ENCODE measurements at regions not wholly inside any gene's neighbourhood (a gene's known extent, or its start where the extent isn't known, plus 50 kb on each side); places are given as distances from the start of the nearest gene placed in this dataset.

DNA sequence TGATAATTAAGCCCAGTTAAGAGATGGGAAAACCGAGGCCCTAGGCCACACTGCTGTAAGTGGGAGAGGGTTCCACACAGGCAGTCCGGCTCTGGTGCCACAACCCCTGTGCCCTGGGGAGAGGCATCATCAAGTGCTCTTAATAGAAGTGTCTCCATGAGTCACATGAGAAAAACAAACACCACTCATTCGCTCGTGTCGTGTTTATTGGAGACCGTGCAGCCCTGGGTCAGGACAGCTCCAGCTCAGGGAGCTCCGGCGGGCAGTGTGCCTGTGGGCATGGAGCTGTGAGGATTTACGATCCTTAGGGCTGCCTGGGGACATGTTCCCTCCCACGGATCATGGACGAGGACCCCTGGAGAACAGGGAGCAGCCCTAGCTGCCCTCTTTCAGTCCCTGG lies 658.5 kb downstream of the AJAP1 start:
- no peak overlapping the region for H3K4me2 ChIP-seq (ENCODE audit: control insufficient read depth, insufficient read depth)
- FAIRE-seq (no peak), ATAC-seq (no peak), DNase-seq (ENCODE audit: low read depth, low spot score) (no peak)
- no peak overlapping the region for H3K27ac ChIP-seq (ENCODE audit: control insufficient read depth, insufficient read depth)
- H3K4me1 ChIP-seq (ENCODE audit: control insufficient read depth, insufficient read depth, low read length) = no peaks in the 10 kb centered on the region
- H2AFZ ChIP-seq (ENCODE audit: control insufficient read depth, low read depth, low read length) = no peak overlapping the region
- no peaks in the 10 kb centered on the region for H4K20me1 ChIP-seq (ENCODE audit: control insufficient read depth, insufficient read depth)
- in situ Hi-C loops (cut with MboI) (no loop called here), intact Hi-C loops (cut with micrococcal nuclease; ENCODE audit: unreplicated experiment) (no loop called here)
- no peak overlapping the region for H3K4me3 ChIP-seq
- ChIA-PET POLR2A (no interaction called here), SMC1A (ENCODE audit: uncharacterized antibody, unreplicated experiment) (no interaction called here), RAD21 (ENCODE audit: unreplicated experiment) (no interaction called here), CTCF (no interaction called here)
- TF ChIP-seq ZSCAN29 (IDR thresholded peaks at IDR 0.05) (no peak), POLR2A (IDR thresholded peaks at IDR 0.05; ENCODE audit: low read depth, low read length) (no peak), RFX5 (IDR thresholded peaks at IDR 0.05; ENCODE audit: low read depth, low read length) (no peak), CHD4 (IDR thresholded peaks at IDR 0.05) (no peak), ZNF274 (IDR thresholded peaks at IDR 0.05; ENCODE audit: insufficient read depth, insufficient read length) (no peak), RAD51 (IDR thresholded peaks at IDR 0.05) (no peak), MTA2 (IDR thresholded peaks at IDR 0.05; ENCODE audit: low read depth) (no peak), POLR2AphosphoS5 (IDR thresholded peaks at IDR 0.05; ENCODE audit: low read length) (no peak), RELA (IDR thresholded peaks at IDR 0.05; ENCODE audit: borderline replicate concordance, partially characterized antibody) (no peak), NFIC (IDR thresholded peaks at IDR 0.05; ENCODE audit: low read depth, low read length) (no peak), MEF2B (IDR thresholded peaks at IDR 0.05; ENCODE audit: partially characterized antibody, poor library complexity, severe bottlenecking) (no peak), EGR1 (IDR thresholded peaks at IDR 0.05; ENCODE audit: borderline replicate concordance in 1 of 2, low read depth in 2 of 2, low read length in 2 of 2) (no peak), NR2C2 (IDR thresholded peaks at IDR 0.05; ENCODE audit: borderline replicate concordance, control insufficient read depth, insufficient read length, low read depth) (no peak)
- TF ChIP-seq, protein P1, sequence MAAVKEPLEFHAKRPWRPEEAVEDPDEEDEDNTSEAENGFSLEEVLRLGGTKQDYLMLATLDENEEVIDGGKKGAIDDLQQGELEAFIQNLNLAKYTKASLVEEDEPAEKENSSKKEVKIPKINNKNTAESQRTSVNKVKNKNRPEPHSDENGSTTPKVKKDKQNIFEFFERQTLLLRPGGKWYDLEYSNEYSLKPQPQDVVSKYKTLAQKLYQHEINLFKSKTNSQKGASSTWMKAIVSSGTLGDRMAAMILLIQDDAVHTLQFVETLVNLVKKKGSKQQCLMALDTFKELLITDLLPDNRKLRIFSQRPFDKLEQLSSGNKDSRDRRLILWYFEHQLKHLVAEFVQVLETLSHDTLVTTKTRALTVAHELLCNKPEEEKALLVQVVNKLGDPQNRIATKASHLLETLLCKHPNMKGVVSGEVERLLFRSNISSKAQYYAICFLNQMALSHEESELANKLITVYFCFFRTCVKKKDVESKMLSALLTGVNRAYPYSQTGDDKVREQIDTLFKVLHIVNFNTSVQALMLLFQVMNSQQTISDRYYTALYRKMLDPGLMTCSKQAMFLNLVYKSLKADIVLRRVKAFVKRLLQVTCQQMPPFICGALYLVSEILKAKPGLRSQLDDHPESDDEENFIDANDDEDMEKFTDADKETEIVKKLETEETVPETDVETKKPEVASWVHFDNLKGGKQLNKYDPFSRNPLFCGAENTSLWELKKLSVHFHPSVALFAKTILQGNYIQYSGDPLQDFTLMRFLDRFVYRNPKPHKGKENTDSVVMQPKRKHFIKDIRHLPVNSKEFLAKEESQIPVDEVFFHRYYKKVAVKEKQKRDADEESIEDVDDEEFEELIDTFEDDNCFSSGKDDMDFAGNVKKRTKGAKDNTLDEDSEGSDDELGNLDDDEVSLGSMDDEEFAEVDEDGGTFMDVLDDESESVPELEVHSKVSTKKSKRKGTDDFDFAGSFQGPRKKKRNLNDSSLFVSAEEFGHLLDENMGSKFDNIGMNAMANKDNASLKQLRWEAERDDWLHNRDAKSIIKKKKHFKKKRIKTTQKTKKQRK (IDR thresholded peaks at IDR 0.05; ENCODE audit: low read depth, low read length) = no peak
- TF ChIP-seq, protein P2, sequence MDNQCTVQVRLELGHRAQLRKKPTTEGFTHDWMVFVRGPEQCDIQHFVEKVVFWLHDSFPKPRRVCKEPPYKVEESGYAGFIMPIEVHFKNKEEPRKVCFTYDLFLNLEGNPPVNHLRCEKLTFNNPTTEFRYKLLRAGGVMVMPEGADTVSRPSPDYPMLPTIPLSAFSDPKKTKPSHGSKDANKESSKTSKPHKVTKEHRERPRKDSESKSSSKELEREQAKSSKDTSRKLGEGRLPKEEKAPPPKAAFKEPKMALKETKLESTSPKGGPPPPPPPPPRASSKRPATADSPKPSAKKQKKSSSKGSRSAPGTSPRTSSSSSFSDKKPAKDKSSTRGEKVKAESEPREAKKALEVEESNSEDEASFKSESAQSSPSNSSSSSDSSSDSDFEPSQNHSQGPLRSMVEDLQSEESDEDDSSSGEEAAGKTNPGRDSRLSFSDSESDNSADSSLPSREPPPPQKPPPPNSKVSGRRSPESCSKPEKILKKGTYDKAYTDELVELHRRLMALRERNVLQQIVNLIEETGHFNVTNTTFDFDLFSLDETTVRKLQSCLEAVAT (IDR thresholded peaks at IDR 0.05) = no peak
- no peaks in the 10 kb centered on the region for H3K79me2 ChIP-seq (ENCODE audit: control insufficient read depth, insufficient read depth, low read length)
- WGBS (ENCODE audit: insufficient coverage, insufficient replicate concordance, low lambda C conversion rate, missing lambda C conversion rate) = 12% methylated on average over 11 of the region's 11 CpGs
- BruUV-seq (replicated peaks) = no TSS peak
- H3K9ac ChIP-seq (ENCODE audit: control insufficient read depth, insufficient read depth, low read length) = no peak overlapping the region
- no peaks in the 10 kb centered on the region for H3K36me3 ChIP-seq (ENCODE audit: control insufficient read depth in 2 of 2, insufficient read depth in 2 of 2, low read length in 1 of 2)
- no peaks in the 10 kb centered on the region for H3K27me3 ChIP-seq (replicated peaks in 1 of 2; ENCODE audit: control insufficient read depth in 2 of 2, insufficient read depth in 2 of 2, low read length in 1 of 2)
- no peaks in the 10 kb centered on the region for H3K9me3 ChIP-seq (replicated peaks; ENCODE audit: control insufficient read depth, insufficient read depth, low read length)
